ENCODE measurements at regions not wholly inside any gene's neighbourhood (a gene's known extent, or its start where the extent isn't known, plus 50 kb on each side); places are given as distances from the start of the nearest gene placed in this dataset.
A peak's percentile ranks its signal among the peaks of the same experiment; 100 is the strongest.

DNA sequence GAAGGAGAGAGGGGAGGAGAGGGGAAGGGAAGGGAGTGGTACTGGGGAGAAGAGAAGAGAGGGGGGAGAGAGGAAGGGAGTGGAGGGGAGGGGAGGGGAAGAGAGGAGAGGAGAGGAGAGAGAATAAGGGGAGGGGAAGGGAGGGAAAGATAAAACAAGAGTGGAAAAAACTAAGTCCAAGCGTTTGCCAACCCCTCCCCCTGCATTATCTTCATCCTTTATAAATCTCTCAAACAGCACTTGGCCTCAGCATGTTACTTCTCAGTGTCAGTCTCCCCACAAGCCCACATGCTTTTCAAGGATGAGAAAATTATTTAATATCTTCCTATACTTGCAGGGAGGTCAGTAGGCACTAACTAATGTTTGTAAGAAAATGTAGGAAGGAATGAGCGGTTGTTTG is 204.5 kb downstream of the LSM5 start:
- no peaks in the 10 kb centered on the region for H3K9me3 ChIP-seq (ENCODE audit: low read length)
- no peaks in the 10 kb centered on the region for H3K9me2 ChIP-seq (ENCODE audit: insufficient read depth, low read length)
- H3F3A ChIP-seq (ENCODE audit: insufficient read depth, low read length, poor library complexity, severe bottlenecking): no peaks in the 10 kb centered on the region
- TF ChIP-seq SMC3 (conservative IDR thresholded peaks at IDR 0.05; ENCODE audit: poor library complexity): no peak
- TF ChIP-seq, protein P1, sequence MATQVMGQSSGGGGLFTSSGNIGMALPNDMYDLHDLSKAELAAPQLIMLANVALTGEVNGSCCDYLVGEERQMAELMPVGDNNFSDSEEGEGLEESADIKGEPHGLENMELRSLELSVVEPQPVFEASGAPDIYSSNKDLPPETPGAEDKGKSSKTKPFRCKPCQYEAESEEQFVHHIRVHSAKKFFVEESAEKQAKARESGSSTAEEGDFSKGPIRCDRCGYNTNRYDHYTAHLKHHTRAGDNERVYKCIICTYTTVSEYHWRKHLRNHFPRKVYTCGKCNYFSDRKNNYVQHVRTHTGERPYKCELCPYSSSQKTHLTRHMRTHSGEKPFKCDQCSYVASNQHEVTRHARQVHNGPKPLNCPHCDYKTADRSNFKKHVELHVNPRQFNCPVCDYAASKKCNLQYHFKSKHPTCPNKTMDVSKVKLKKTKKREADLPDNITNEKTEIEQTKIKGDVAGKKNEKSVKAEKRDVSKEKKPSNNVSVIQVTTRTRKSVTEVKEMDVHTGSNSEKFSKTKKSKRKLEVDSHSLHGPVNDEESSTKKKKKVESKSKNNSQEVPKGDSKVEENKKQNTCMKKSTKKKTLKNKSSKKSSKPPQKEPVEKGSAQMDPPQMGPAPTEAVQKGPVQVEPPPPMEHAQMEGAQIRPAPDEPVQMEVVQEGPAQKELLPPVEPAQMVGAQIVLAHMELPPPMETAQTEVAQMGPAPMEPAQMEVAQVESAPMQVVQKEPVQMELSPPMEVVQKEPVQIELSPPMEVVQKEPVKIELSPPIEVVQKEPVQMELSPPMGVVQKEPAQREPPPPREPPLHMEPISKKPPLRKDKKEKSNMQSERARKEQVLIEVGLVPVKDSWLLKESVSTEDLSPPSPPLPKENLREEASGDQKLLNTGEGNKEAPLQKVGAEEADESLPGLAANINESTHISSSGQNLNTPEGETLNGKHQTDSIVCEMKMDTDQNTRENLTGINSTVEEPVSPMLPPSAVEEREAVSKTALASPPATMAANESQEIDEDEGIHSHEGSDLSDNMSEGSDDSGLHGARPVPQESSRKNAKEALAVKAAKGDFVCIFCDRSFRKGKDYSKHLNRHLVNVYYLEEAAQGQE (IDR thresholded peaks at IDR 0.05; ENCODE audit: borderline replicate concordance): no peak
- TF ChIP-seq EP300 (conservative IDR thresholded peaks at IDR 0.05; ENCODE audit: poor library complexity, severe bottlenecking): no peak
- TF ChIP-seq, protein P2, sequence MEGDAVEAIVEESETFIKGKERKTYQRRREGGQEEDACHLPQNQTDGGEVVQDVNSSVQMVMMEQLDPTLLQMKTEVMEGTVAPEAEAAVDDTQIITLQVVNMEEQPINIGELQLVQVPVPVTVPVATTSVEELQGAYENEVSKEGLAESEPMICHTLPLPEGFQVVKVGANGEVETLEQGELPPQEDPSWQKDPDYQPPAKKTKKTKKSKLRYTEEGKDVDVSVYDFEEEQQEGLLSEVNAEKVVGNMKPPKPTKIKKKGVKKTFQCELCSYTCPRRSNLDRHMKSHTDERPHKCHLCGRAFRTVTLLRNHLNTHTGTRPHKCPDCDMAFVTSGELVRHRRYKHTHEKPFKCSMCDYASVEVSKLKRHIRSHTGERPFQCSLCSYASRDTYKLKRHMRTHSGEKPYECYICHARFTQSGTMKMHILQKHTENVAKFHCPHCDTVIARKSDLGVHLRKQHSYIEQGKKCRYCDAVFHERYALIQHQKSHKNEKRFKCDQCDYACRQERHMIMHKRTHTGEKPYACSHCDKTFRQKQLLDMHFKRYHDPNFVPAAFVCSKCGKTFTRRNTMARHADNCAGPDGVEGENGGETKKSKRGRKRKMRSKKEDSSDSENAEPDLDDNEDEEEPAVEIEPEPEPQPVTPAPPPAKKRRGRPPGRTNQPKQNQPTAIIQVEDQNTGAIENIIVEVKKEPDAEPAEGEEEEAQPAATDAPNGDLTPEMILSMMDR (IDR thresholded peaks at IDR 0.05; ENCODE audit: poor library complexity, severe bottlenecking): no peak
- TF ChIP-seq EZH2 (IDR thresholded peaks at IDR 0.05; ENCODE audit: borderline replicate concordance, insufficient read depth, low read length, poor library complexity, severe bottlenecking): no peak
- no peak for TF ChIP-seq TAF1 (IDR thresholded peaks at IDR 0.05; ENCODE audit: low read depth)
- TF ChIP-seq RAD21 (conservative IDR thresholded peaks at IDR 0.05): no peak
- no peak for TF ChIP-seq MXI1 (conservative IDR thresholded peaks at IDR 0.05; ENCODE audit: poor library complexity, severe bottlenecking)
- no peak for TF ChIP-seq POLR2AphosphoS5 (IDR thresholded peaks at IDR 0.05)
- H3K36me3 ChIP-seq (ENCODE audit: insufficient read depth, low read length): no peaks in the 10 kb centered on the region
- H3K4me2 ChIP-seq (ENCODE audit: low read length): no peak overlapping the region
- H3K79me2 ChIP-seq (replicated peaks; ENCODE audit: insufficient read depth, low read length): no peaks in the 10 kb centered on the region
- H3K4me3 ChIP-seq (ENCODE audit: low read length): no peak overlapping the region
- no peak overlapping the region for H3K27ac ChIP-seq (ENCODE audit: low read length)
- no peaks in the 10 kb centered on the region for H3K27me3 ChIP-seq (ENCODE audit: insufficient read depth, low read depth, low read length)
- no peaks in the 10 kb centered on the region for H4K20me1 ChIP-seq (ENCODE audit: insufficient read depth)
- no peak overlapping the region for H2AFZ ChIP-seq (ENCODE audit: low read depth, low read length)
- no peak overlapping the region for H3K9ac ChIP-seq (ENCODE audit: low read length)

DNA sequence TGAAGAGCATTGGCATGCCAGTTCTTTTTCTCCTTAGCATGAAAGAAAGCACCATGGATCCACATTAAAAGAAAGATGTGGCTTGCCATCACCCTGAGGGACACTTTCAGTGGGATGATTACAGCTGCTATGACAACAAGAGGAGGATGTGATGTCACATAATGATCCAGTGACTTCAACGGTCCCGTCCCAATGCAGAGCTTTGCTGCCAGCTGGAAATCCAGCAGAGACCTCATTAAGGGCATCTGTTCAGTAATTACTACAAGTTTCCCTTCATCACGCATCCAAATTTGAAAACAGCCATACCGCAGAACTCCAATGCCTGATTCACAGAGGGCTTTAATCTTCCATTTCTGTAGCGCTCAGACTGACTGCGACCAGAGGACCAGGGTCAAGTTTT is 206.6 kb downstream of the LSM5 start:
- no peak overlapping the region for H3K4me2 ChIP-seq (ENCODE audit: low read length)
- H3K9ac ChIP-seq (ENCODE audit: low read length): no peak overlapping the region
- H3K9me3 ChIP-seq (ENCODE audit: low read length): no peaks in the 10 kb centered on the region
- TF ChIP-seq TAF1 (IDR thresholded peaks at IDR 0.05; ENCODE audit: low read depth) (no peak), EP300 (conservative IDR thresholded peaks at IDR 0.05; ENCODE audit: poor library complexity, severe bottlenecking) (peak; percentile 42)
- TF ChIP-seq, protein P1 (IDR thresholded peaks at IDR 0.05; ENCODE audit: borderline replicate concordance): no peak
- H3F3A ChIP-seq (ENCODE audit: insufficient read depth, low read length, poor library complexity, severe bottlenecking): no peaks in the 10 kb centered on the region
- H3K4me3 ChIP-seq (ENCODE audit: low read length): peak overlapping the region; percentile 16
- no peaks in the 10 kb centered on the region for H3K36me3 ChIP-seq (ENCODE audit: insufficient read depth, low read length)
- H3K9me2 ChIP-seq (ENCODE audit: insufficient read depth, low read length): no peaks in the 10 kb centered on the region
- no peaks in the 10 kb centered on the region for H4K20me1 ChIP-seq (ENCODE audit: insufficient read depth)
- H3K27ac ChIP-seq (ENCODE audit: low read length): peak overlapping the region; percentile 52
- no peaks in the 10 kb centered on the region for H3K79me2 ChIP-seq (replicated peaks; ENCODE audit: insufficient read depth, low read length)
- no peaks in the 10 kb centered on the region for H3K27me3 ChIP-seq (ENCODE audit: insufficient read depth, low read depth, low read length)
- no peak overlapping the region for H2AFZ ChIP-seq (ENCODE audit: low read depth, low read length)

Data from neural cell (in vitro differentiated cells).